Adrenal gland (tissue), 5 donors: ENCODE measurements at regions not wholly inside any gene's neighbourhood (a gene's known extent, or its start where the extent isn't known, plus 50 kb on each side); places are given as distances from the start of the nearest gene placed in this dataset.

Source experiments
- CTCF ChIP-seq, 6 experiments: fragments of 450-650 bp in 4 of 6; fragments of 200-600 bp in 2 of 6; sonication (generic) in 1 of 6; IDR thresholded peaks; 1 replicate in 5 of 6; 2 replicates in 1 of 6; pipeline versions ENCODE4 v1.5.1 to v1.8.0; 2016 to 2021; ENCODE audit warnings: antibody characterized with exemption in 6 of 6, mild to moderate bottlenecking in 2 of 6, moderate library complexity in 1 of 6
- POLR2A ChIP-seq, 2 donors: fragments of 450-650 bp; IDR thresholded peaks; one replicate each; pipeline ENCODE4 v1.6.1; 2017; ENCODE audit warnings: antibody characterized with exemption in 2 of 2, mild to moderate bottlenecking in 2 of 2, moderate library complexity in 1 of 2
- donor health status: DM: no; HTN: no; CAD: no.

- TF ChIP-seq CTCF (IDR thresholded peaks at IDR 0.05) (no peak), POLR2A (IDR thresholded peaks at IDR 0.05) (no peak)
Observed at GRCh38 chr4:72779241-72779640, 210.2 kb upstream of the ADAMTS3 start.
